GM18508 (cell line): ENCODE measurements at regions not wholly inside any gene's neighbourhood (a gene's known extent, or its start where the extent isn't known, plus 50 kb on each side); places are given as distances from the start of the nearest gene placed in this dataset.

ENCODE experiments used
- ATAC-seq: cut with Tn5 transposase; IDR thresholded peaks from one replicate; pipeline ENCODE4 v1.9.1; 2021; ENCODE audit warnings: moderate number of reproducible peaks; ENCODE audit not compliant: insufficient read depth, unreplicated experiment

GRCh38 chr6:91018586-91018985 lies 431.7 kb upstream of the MAP3K7 start:
- no peak for ATAC-seq

- ATAC-seq, result no peak
These were observed 426.6 kb upstream of the MAP3K7 start for GRCh38 chr6:91013511-91013910.

- no peak for ATAC-seq
These were observed 410.2 kb upstream of the MAP3K7 start for GRCh38 chr6:90997076-90997475.

- no peak for ATAC-seq
These were observed 406.9 kb upstream of the MAP3K7 start for GRCh38 chr6:90993770-90994169.

GRCh38 chr6:90989763-90990162 lies 402.9 kb upstream of the MAP3K7 start:
- no peak for ATAC-seq

GRCh38 chr6:90984066-90984465 lies 397.2 kb upstream of the MAP3K7 start:
- no peak for ATAC-seq

- ATAC-seq, result no peak
These were observed 396.6 kb upstream of the MAP3K7 start for GRCh38 chr6:90983462-90983861.

- no peak for ATAC-seq
These were observed 395.7 kb upstream of the MAP3K7 start for GRCh38 chr6:90982581-90982980.

- no peak for ATAC-seq
These were observed 395.2 kb upstream of the MAP3K7 start for GRCh38 chr6:90982051-90982450.

- ATAC-seq, result no peak
These were observed 391.2 kb upstream of the MAP3K7 start for GRCh38 chr6:90978046-90978445.

GRCh38 chr6:90977513-90977912 lies 390.6 kb upstream of the MAP3K7 start:
- ATAC-seq, result no peak

GRCh38 chr6:90976341-90976740 lies 389.5 kb upstream of the MAP3K7 start:
- no peak for ATAC-seq

- no peak for ATAC-seq
These were observed 388.9 kb upstream of the MAP3K7 start for GRCh38 chr6:90975741-90976140.

GRCh38 chr6:90973188-90973587 lies 386.3 kb upstream of the MAP3K7 start:
- ATAC-seq, result no peak

GRCh38 chr6:90970672-90971071 lies 383.8 kb upstream of the MAP3K7 start:
- ATAC-seq, result no peak

GRCh38 chr6:90967471-90967870 lies 380.6 kb upstream of the MAP3K7 start:
- no peak for ATAC-seq

GRCh38 chr6:90960324-90960723 lies 373.5 kb upstream of the MAP3K7 start:
- no peak for ATAC-seq

- ATAC-seq, result no peak
These were observed 368.4 kb upstream of the MAP3K7 start for GRCh38 chr6:90955246-90955645.

GRCh38 chr6:90953405-90954161 lies 366.7 kb upstream of the MAP3K7 start:
- ATAC-seq, result no peak

GRCh38 chr6:90952176-90952575 lies 365.3 kb upstream of the MAP3K7 start:
- ATAC-seq, result no peak

GRCh38 chr6:90948540-90948939 lies 361.7 kb upstream of the MAP3K7 start:
- no peak for ATAC-seq
